Nephron progenitor cell (in vitro differentiated cells): ENCODE measurements at regions not wholly inside any gene's neighbourhood (a gene's known extent, or its start where the extent isn't known, plus 50 kb on each side); places are given as distances from the start of the nearest gene placed in this dataset.
A peak's percentile ranks its signal among the peaks of the same experiment; 100 is the strongest.

ENCODE experiments used
- DNase-seq: peaks from one replicate; pipeline ENCODE4 v3.0.0; 2021
- H3K27ac Mint-ChIP-seq: 2 replicates; pipeline ENCODE4 v1.8.0; 2021; ENCODE audit warnings: mild to moderate bottlenecking, moderate library complexity, mixed read lengths
- H3K27me3 Mint-ChIP-seq: 2 replicates; pipeline ENCODE4 v1.8.0; 2021; ENCODE audit warnings: mild to moderate bottlenecking, low read depth, mixed read lengths; ENCODE audit not compliant: poor library complexity
- H3K36me3 Mint-ChIP-seq: 2 replicates; pipeline ENCODE4 v1.8.0; 2021; ENCODE audit warnings: low read depth, mixed read lengths
- H3K4me1 Mint-ChIP-seq: 2 replicates; pipeline ENCODE4 v1.8.0; 2021; ENCODE audit warnings: mixed read lengths
- H3K4me3 Mint-ChIP-seq: 2 replicates; pipeline ENCODE4 v1.8.0; 2021; ENCODE audit warnings: mild to moderate bottlenecking, moderate library complexity, mixed read lengths
- H3K9me3 Mint-ChIP-seq: 2 replicates; pipeline ENCODE4 v1.8.0; 2021; ENCODE audit warnings: mild to moderate bottlenecking, moderate library complexity, mixed read lengths
- CTCF ChIP-seq: fragments of 200-600 bp; sonication (generic); IDR thresholded peaks from 2 replicates; pipeline ENCODE4 v1.5.0; 2021; ENCODE audit warnings: antibody characterized with exemption

GRCh38 chr3:24683633-24684384 lies 189.2 kb upstream of the THRB start:
- no peak overlapping the region for H3K27ac Mint-ChIP-seq
- DNase-seq = no peak
- H3K9me3 Mint-ChIP-seq = peaks cover 4% of the 10 kb centered on the region
- peaks cover 3% of the 10 kb centered on the region for H3K27me3 Mint-ChIP-seq
- peak; percentile 48 for TF ChIP-seq CTCF
- H3K4me3 Mint-ChIP-seq = no peak overlapping the region
- peaks cover 17% of the 10 kb centered on the region for H3K4me1 Mint-ChIP-seq
- no peaks in the 10 kb centered on the region for H3K36me3 Mint-ChIP-seq

- Mint-ChIP-seq H3K36me3 (no peaks in the 10 kb centered on the region), H3K27ac (no peak overlapping the region), H3K9me3 (peaks cover 7% of the 10 kb centered on the region), H3K4me1 (peaks cover 17% of the 10 kb centered on the region), H3K4me3 (no peak overlapping the region), H3K27me3 (peaks cover 3% of the 10 kb centered on the region)
- DNase-seq = no peak
- TF ChIP-seq CTCF = no peak
Measured at GRCh38 chr3:24684506-24685023, 189.9 kb upstream of the THRB start.

GRCh38 chr3:24686808-24687207 lies 192.2 kb upstream of the THRB start:
- TF ChIP-seq CTCF = no peak
- H3K4me3 Mint-ChIP-seq = no peak overlapping the region
- H3K27ac Mint-ChIP-seq = no peak overlapping the region
- H3K36me3 Mint-ChIP-seq = no peaks in the 10 kb centered on the region
- H3K9me3 Mint-ChIP-seq = peaks cover 3% of the 10 kb centered on the region
- peaks cover 17% of the 10 kb centered on the region for H3K4me1 Mint-ChIP-seq
- peaks cover 3% of the 10 kb centered on the region for H3K27me3 Mint-ChIP-seq
- DNase-seq = no peak

GRCh38 chr3:24687671-24688070 lies 193.0 kb upstream of the THRB start:
- no peak overlapping the region for H3K27ac Mint-ChIP-seq
- H3K36me3 Mint-ChIP-seq = no peaks in the 10 kb centered on the region
- peaks cover 3% of the 10 kb centered on the region for H3K9me3 Mint-ChIP-seq
- no peak for TF ChIP-seq CTCF
- peaks cover 17% of the 10 kb centered on the region for H3K4me1 Mint-ChIP-seq
- DNase-seq = no peak
- no peak overlapping the region for H3K4me3 Mint-ChIP-seq
- peaks cover 3% of the 10 kb centered on the region for H3K27me3 Mint-ChIP-seq

GRCh38 chr3:24688446-24689148 lies 193.9 kb upstream of the THRB start:
- no peak for DNase-seq
- H3K9me3 Mint-ChIP-seq = peaks cover 3% of the 10 kb centered on the region
- H3K27me3 Mint-ChIP-seq = peaks cover 3% of the 10 kb centered on the region
- TF ChIP-seq CTCF = no peak
- H3K4me1 Mint-ChIP-seq = peaks cover 15% of the 10 kb centered on the region
- H3K36me3 Mint-ChIP-seq = no peaks in the 10 kb centered on the region
- H3K4me3 Mint-ChIP-seq = no peak overlapping the region
- no peak overlapping the region for H3K27ac Mint-ChIP-seq
